SK-N-SH (cell line): ENCODE measurements at regions not wholly inside any gene's neighbourhood (a gene's known extent, or its start where the extent isn't known, plus 50 kb on each side); places are given as distances from the start of the nearest gene placed in this dataset.

ENCODE experiments used
- CTCF ChIA-PET: fragments of 300-600, 350-600 bp; formaldehyde crosslinking; extraction: SDS; loops from one replicate; lab custom pipeline; 2021; lab: Yijun Ruan, JAX
- POLR2A ChIA-PET: fragments of 350-600 bp; sonication (Branson Sonifier 250); formaldehyde crosslinking; extraction: SDS; loops from one replicate; lab custom pipeline; 2020; ENCODE audit warnings: antibody characterized with exemption, inconsistent platforms; lab: Yijun Ruan, JAX
- DNase-seq: peaks from one replicate; pipeline ENCODE4 v3.0.0; 2012
- H2AFZ ChIP-seq: fragments of 200-600 bp; sonication (generic); 2 replicates; pipeline ENCODE4 v1.8.1; 2016; ENCODE audit warnings: antibody characterized with exemption, mild to moderate bottlenecking, low read depth
- H3F3A ChIP-seq: fragments of 200-600 bp; sonication (generic); replicated peaks from 2 replicates; pipeline ENCODE3; 2016; ENCODE audit warnings: antibody characterized with exemption, mild to moderate bottlenecking; ENCODE audit not compliant: insufficient read depth
- H3K27ac ChIP-seq, 2 experiments: fragments of 200-500 bp in 1 of 2; fragments of 200-600 bp in 1 of 2; sonication (Bioruptor generic) in 1 of 2; sonication (generic), shearing (Covaris generic) in 1 of 2; 2 replicates each; pipeline versions ENCODE4 v1.5.1 to v1.6.1; 2014 to 2016; ENCODE audit warnings: low read depth in 2 of 2, inconsistent platforms in 1 of 2, low read length in 1 of 2, mild to moderate bottlenecking in 1 of 2, mixed read lengths in 1 of 2
- H3K27me3 ChIP-seq: fragments of 200-600 bp; sonication (generic), shearing (Covaris generic); 2 replicates; pipeline ENCODE4 v1.6.1; 2016; ENCODE audit warnings: mixed run types; ENCODE audit not compliant: insufficient read depth
- H3K36me3 ChIP-seq, 2 experiments: fragments of 200-500 bp in 1 of 2; fragments of 200-600 bp in 1 of 2; sonication (Bioruptor generic) in 1 of 2; sonication (generic) in 1 of 2; replicated peaks in 1 of 2; 2 replicates each; pipeline versions ENCODE3 to v1.5.1; 2014 to 2016; ENCODE audit warnings: low read length in 1 of 2, mild to moderate bottlenecking in 1 of 2; ENCODE audit not compliant: insufficient read depth in 2 of 2, control insufficient read depth in 1 of 2
- H3K4me1 ChIP-seq, 2 experiments: fragments of 200-500 bp in 1 of 2; fragments of 200-600 bp in 1 of 2; sonication (Bioruptor generic) in 1 of 2; sonication (generic), shearing (Covaris generic) in 1 of 2; 2 replicates each; pipeline versions ENCODE4 v1.5.1 to v1.6.1; 2014 to 2016; ENCODE audit warnings: low read depth in 1 of 2, low read length in 1 of 2, mixed run types in 1 of 2; ENCODE audit not compliant: insufficient read depth in 2 of 2, control insufficient read depth in 1 of 2
- H3K4me2 ChIP-seq: fragments of 200-600 bp; sonication (generic), shearing (Covaris generic); 2 replicates; pipeline ENCODE4 v1.6.1; 2017; ENCODE audit warnings: mixed run types
- H3K4me3 ChIP-seq, 2 experiments: fragments of 200-500 bp in 1 of 2; fragments of 200-600 bp in 1 of 2; sonication (Bioruptor generic) in 1 of 2; sonication (generic), shearing (Covaris generic) in 1 of 2; 2 replicates each; pipeline versions ENCODE4 v1.5.1 to v1.8.1; 2014 to 2016; ENCODE audit warnings: low read depth in 2 of 2, inconsistent platforms in 1 of 2, low read length in 1 of 2, mild to moderate bottlenecking in 1 of 2, mixed read lengths in 1 of 2, moderate library complexity in 1 of 2
- H3K79me2 ChIP-seq: fragments of 200-600 bp; sonication (generic); 2 replicates; pipeline ENCODE4 v1.8.1; 2017; ENCODE audit warnings: mild to moderate bottlenecking; ENCODE audit not compliant: insufficient read depth
- H3K9ac ChIP-seq: fragments of 200-600 bp; sonication (generic); 2 replicates; pipeline ENCODE4 v1.6.1; 2017; ENCODE audit warnings: mixed run types
- H3K9me2 ChIP-seq: fragments of 200-600 bp; sonication (generic); 2 replicates; pipeline ENCODE4 v1.6.1; 2017; ENCODE audit warnings: mixed run types
- H3K9me3 ChIP-seq: fragments of 200-600 bp; sonication (generic); 2 replicates; pipeline ENCODE4 v1.6.1; 2017; ENCODE audit warnings: mixed run types, mild to moderate bottlenecking, moderate library complexity
- H4K20me1 ChIP-seq: fragments of 200-600 bp; sonication (generic); 2 replicates; pipeline ENCODE4 v1.6.1; 2017; ENCODE audit warnings: mild to moderate bottlenecking, mixed run types; ENCODE audit not compliant: insufficient read depth
- CTCF ChIP-seq: fragments of 200-600 bp; sonication (generic); IDR thresholded peaks from 2 replicates; pipeline ENCODE4 v1.6.1; 2017; ENCODE audit warnings: antibody characterized with exemption, mild to moderate bottlenecking, moderate library complexity
- FOSL2 ChIP-seq: IDR thresholded peaks from 2 replicates; pipeline ENCODE4 v1.4.0; 2012; ENCODE audit warnings: low read depth, mild to moderate bottlenecking, moderate library complexity, borderline replicate concordance
- FOXJ3 ChIP-seq: sonication (generic); formaldehyde crosslinking; IDR thresholded peaks from 2 replicates; pipeline ENCODE4 v1.5.1; 2020; ENCODE audit warnings: mild to moderate bottlenecking, missing genetic modification reagents
- FOXM1 ChIP-seq: IDR thresholded peaks from 2 replicates; pipeline ENCODE4 v1.4.0; 2012; ENCODE audit warnings: low read depth, mild to moderate bottlenecking
- GATA2 ChIP-seq: sonication (generic); formaldehyde crosslinking; IDR thresholded peaks from 2 replicates; pipeline ENCODE4 v1.5.0; 2020; ENCODE audit warnings: mild to moderate bottlenecking, missing genetic modification reagents
- IRF3 ChIP-seq: fragments of 150-350 bp; IDR thresholded peaks from 2 replicates; pipeline ENCODE4 v1.6.1; 2016; ENCODE audit warnings: mild to moderate bottlenecking, low read depth, low read length
- MEF2A ChIP-seq: IDR thresholded peaks from 2 replicates; pipeline ENCODE4 v1.4.0; 2012; ENCODE audit warnings: low read depth, borderline replicate concordance
- NRF1 ChIP-seq: IDR thresholded peaks from 2 replicates; pipeline ENCODE4 v1.6.1; 2012; ENCODE audit warnings: low read depth, mild to moderate bottlenecking, low read length
- PBX3 ChIP-seq: IDR thresholded peaks from 2 replicates; pipeline ENCODE4; 2012
- POLR2AphosphoS5 ChIP-seq: IDR thresholded peaks from 2 replicates; pipeline ENCODE4 v1.6.1; 2012; ENCODE audit warnings: low read depth, low read length
- RFX5 ChIP-seq: IDR thresholded peaks from 2 replicates; pipeline ENCODE4 v1.6.1; 2012; ENCODE audit warnings: mild to moderate bottlenecking, improper control_type of control experiment, low read length
- RXRA ChIP-seq: IDR thresholded peaks from 2 replicates; pipeline ENCODE4 v1.4.0; 2012; ENCODE audit warnings: low read depth, mild to moderate bottlenecking, borderline replicate concordance
- SIN3A ChIP-seq: IDR thresholded peaks from 2 replicates; pipeline ENCODE4 v1.6.1; 2012; ENCODE audit warnings: low read depth, mild to moderate bottlenecking, low read length, moderate library complexity, borderline replicate concordance
- TAF1 ChIP-seq: IDR thresholded peaks from 2 replicates; pipeline ENCODE4 v1.6.1; 2012; ENCODE audit warnings: low read depth, mild to moderate bottlenecking, low read length, moderate library complexity, borderline replicate concordance
- TEAD4 ChIP-seq: IDR thresholded peaks from 2 replicates; pipeline ENCODE4 v1.4.0; 2012; ENCODE audit warnings: mild to moderate bottlenecking, borderline replicate concordance; ENCODE audit not compliant: insufficient read depth
- USF1 ChIP-seq: IDR thresholded peaks from 2 replicates; pipeline ENCODE4 v1.4.0; 2012; ENCODE audit warnings: low read depth, borderline replicate concordance
- WGBS: methylation state at CpG from one replicate; pipeline ENCODE4 v1.1.6; 2017; ENCODE audit warnings: low lambda C conversion rate; 5-methylcytosine and 5-hydroxymethylcytosine counted together
- TF ChIP-seq, protein P1 (sequence below): fragments of 150-350 bp; IDR thresholded peaks from 2 replicates; pipeline ENCODE4 v1.6.1; 2017; ENCODE audit warnings: antibody characterized with exemption, low read length, low read depth, borderline replicate concordance

- Histone ChIP-seq H3K79me2 (no peaks in the 10 kb centered on the region), H2AFZ (no peak overlapping the region), H3K4me1 (no peaks in the 10 kb centered on the region), H3K27ac (no peak overlapping the region), H3K9ac (no peak overlapping the region), H3K9me3 (no peaks in the 10 kb centered on the region), H3K4me3 (no peak overlapping the region), H3K27me3 (no peaks in the 10 kb centered on the region), H3K9me2 (no peaks in the 10 kb centered on the region), H3F3A (no peaks in the 10 kb centered on the region), H4K20me1 (no peaks in the 10 kb centered on the region), H3K36me3 (no peaks in the 10 kb centered on the region), H3K4me2 (no peak overlapping the region)
- CTCF ChIA-PET = no interaction called here
- WGBS = 63% methylated on average over 6 of the region's 6 CpGs
- no peak for DNase-seq
- TF ChIP-seq POLR2AphosphoS5 = no peak
- TF ChIP-seq FOXJ3 = no peak
- TF ChIP-seq FOXM1 = no peak
- no peak for TF ChIP-seq RXRA
- TF ChIP-seq SIN3A = no peak
- TF ChIP-seq CTCF = no peak
- TF ChIP-seq RFX5 = no peak
- no peak for TF ChIP-seq GATA2 (CRISPR knock-in tag)
- no peak for TF ChIP-seq USF1
- TF ChIP-seq IRF3 = no peak
- TF ChIP-seq TEAD4 = no peak
- no peak for TF ChIP-seq NRF1
- no peak for TF ChIP-seq MEF2A
- TF ChIP-seq FOSL2 = no peak
- no peak for TF ChIP-seq PBX3
- TF ChIP-seq, protein P1, sequence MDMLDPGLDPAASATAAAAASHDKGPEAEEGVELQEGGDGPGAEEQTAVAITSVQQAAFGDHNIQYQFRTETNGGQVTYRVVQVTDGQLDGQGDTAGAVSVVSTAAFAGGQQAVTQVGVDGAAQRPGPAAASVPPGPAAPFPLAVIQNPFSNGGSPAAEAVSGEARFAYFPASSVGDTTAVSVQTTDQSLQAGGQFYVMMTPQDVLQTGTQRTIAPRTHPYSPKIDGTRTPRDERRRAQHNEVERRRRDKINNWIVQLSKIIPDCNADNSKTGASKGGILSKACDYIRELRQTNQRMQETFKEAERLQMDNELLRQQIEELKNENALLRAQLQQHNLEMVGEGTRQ = no peak
- no peak for TF ChIP-seq TAF1
- POLR2A ChIA-PET = no interaction called here
Observed at GRCh38 chr13:65387743-65388347, 1842.3 kb downstream of the PCDH9 start.
